Lower lobe of right lung (tissue), 2 donors: ENCODE measurements at regions not wholly inside any gene's neighbourhood (a gene's known extent, or its start where the extent isn't known, plus 50 kb on each side); places are given as distances from the start of the nearest gene placed in this dataset.

ENCODE experiments used
- ATAC-seq, 2 donors: fragments of 200-7000 bp; cut with Tn5 transposase; one replicate each; pipeline ENCODE4 v1.9.1; 2020 to 2022; ENCODE audit warnings: mild to moderate bottlenecking in 2 of 2, moderate library complexity in 2 of 2
- DNase-seq: peaks from one replicate; pipeline ENCODE4 v3.0.0-alpha.2; 2020
- H3K27ac ChIP-seq: fragments of 200-600 bp; one replicate; pipeline ENCODE4 v1.8.0; 2022
- H3K27me3 ChIP-seq: fragments of 200-600 bp; one replicate; pipeline ENCODE4 v1.8.0; 2022; ENCODE audit warnings: low read depth
- H3K36me3 ChIP-seq: fragments of 200-600 bp; one replicate; pipeline ENCODE4 v1.8.0; 2022; ENCODE audit warnings: mild to moderate bottlenecking
- H3K4me1 ChIP-seq: fragments of 200-600 bp; one replicate; pipeline ENCODE4 v1.8.0; 2022
- H3K4me3 ChIP-seq: fragments of 200-600 bp; one replicate; pipeline ENCODE4 v1.8.0; 2022; ENCODE audit warnings: mild to moderate bottlenecking
- H3K9me3 ChIP-seq: fragments of 200-600 bp; one replicate; pipeline ENCODE4 v1.8.0; 2022
- CTCF ChIP-seq: fragments of 200-600 bp; IDR thresholded peaks from one replicate; pipeline ENCODE4 v1.8.0; 2022; ENCODE audit warnings: antibody characterized with exemption, mild to moderate bottlenecking
- intact Hi-C: fragments of 100-400 bp; cut with DNase I; formaldehyde crosslinking; loops from one replicate; pipeline ENCODE4 v1.11.0; 2022
- donor health status: DM: no; HTN: yes; CAD: no; lungs with severe emphysema.

- H3K9me3 ChIP-seq = no peaks in the 10 kb centered on the region
- no peak overlapping the region for H3K27ac ChIP-seq
- H3K4me3 ChIP-seq = no peak overlapping the region
- intact Hi-C loops = no loop called here
- no peaks in the 10 kb centered on the region for H3K27me3 ChIP-seq
- ATAC-seq (no peak), DNase-seq (no peak)
- no peaks in the 10 kb centered on the region for H3K4me1 ChIP-seq
- H3K36me3 ChIP-seq = no peaks in the 10 kb centered on the region
- TF ChIP-seq CTCF = no peak
These were observed 1069.8 kb downstream of the NLGN4Y start for GRCh38 chrY:15594179-15594578.

- Histone ChIP-seq H3K27ac (no peak overlapping the region), H3K36me3 (no peaks in the 10 kb centered on the region), H3K4me3 (no peak overlapping the region), H3K27me3 (no peaks in the 10 kb centered on the region), H3K4me1 (no peaks in the 10 kb centered on the region), H3K9me3 (no peaks in the 10 kb centered on the region)
- intact Hi-C loops = no loop called here
- ATAC-seq = no peak
- DNase-seq = no peak
- no peak for TF ChIP-seq CTCF
These were observed 1076.2 kb downstream of the NLGN4Y start for GRCh38 chrY:15600565-15600964.

- intact Hi-C loops = no loop called here
- no peak for TF ChIP-seq CTCF
- ATAC-seq = no peak
These were observed 1100.0 kb downstream of the NLGN4Y start for GRCh38 chrY:15624370-15624769.

GRCh38 chrY:15624928-15625327 lies 1100.6 kb downstream of the NLGN4Y start:
- no peak for TF ChIP-seq CTCF
- Histone ChIP-seq H3K36me3 (no peaks in the 10 kb centered on the region), H3K27ac (no peak overlapping the region), H3K27me3 (no peaks in the 10 kb centered on the region), H3K4me1 (no peaks in the 10 kb centered on the region), H3K4me3 (no peak overlapping the region), H3K9me3 (no peaks in the 10 kb centered on the region)
- ATAC-seq (no peak), DNase-seq (no peak)
- intact Hi-C loops = no loop called here

More at GRCh38 chrY:15624370-15624769, 1100.0 kb downstream of the NLGN4Y start:
- Histone ChIP-seq H3K27ac (no peak overlapping the region), H3K4me1 (no peaks in the 10 kb centered on the region), H3K36me3 (no peaks in the 10 kb centered on the region), H3K4me3 (no peak overlapping the region), H3K9me3 (no peaks in the 10 kb centered on the region), H3K27me3 (no peaks in the 10 kb centered on the region)
- DNase-seq = no peak

GRCh38 chrY:15648198-15648597 lies 1123.9 kb downstream of the NLGN4Y start:
- no peaks in the 10 kb centered on the region for H3K36me3 ChIP-seq
- no peaks in the 10 kb centered on the region for H3K27me3 ChIP-seq
- intact Hi-C loops = no loop called here
- ATAC-seq (no peak), DNase-seq (no peak)
- H3K9me3 ChIP-seq = no peaks in the 10 kb centered on the region
- no peak overlapping the region for H3K4me3 ChIP-seq
- TF ChIP-seq CTCF = no peak
- H3K4me1 ChIP-seq = no peaks in the 10 kb centered on the region
- no peak overlapping the region for H3K27ac ChIP-seq

GRCh38 chrY:15650056-15650455 lies 1125.7 kb downstream of the NLGN4Y start:
- ATAC-seq (no peak), DNase-seq (no peak)
- no peak overlapping the region for H3K4me3 ChIP-seq
- H3K27me3 ChIP-seq = no peaks in the 10 kb centered on the region
- no peaks in the 10 kb centered on the region for H3K9me3 ChIP-seq
- no peaks in the 10 kb centered on the region for H3K36me3 ChIP-seq
- no peak overlapping the region for H3K27ac ChIP-seq
- intact Hi-C loops = no loop called here
- no peaks in the 10 kb centered on the region for H3K4me1 ChIP-seq
- TF ChIP-seq CTCF = no peak
